ENCODE measurements at regions not wholly inside any gene's neighbourhood (a gene's known extent, or its start where the extent isn't known, plus 50 kb on each side); places are given as distances from the start of the nearest gene placed in this dataset.
A peak's percentile ranks its signal among the peaks of the same experiment; 100 is the strongest.
"Not testable (repeated sequence)": the region's sequence is repeated elsewhere in the genome, so short reads cannot be mapped to it uniquely, and the experiment has no call there.

DNA sequence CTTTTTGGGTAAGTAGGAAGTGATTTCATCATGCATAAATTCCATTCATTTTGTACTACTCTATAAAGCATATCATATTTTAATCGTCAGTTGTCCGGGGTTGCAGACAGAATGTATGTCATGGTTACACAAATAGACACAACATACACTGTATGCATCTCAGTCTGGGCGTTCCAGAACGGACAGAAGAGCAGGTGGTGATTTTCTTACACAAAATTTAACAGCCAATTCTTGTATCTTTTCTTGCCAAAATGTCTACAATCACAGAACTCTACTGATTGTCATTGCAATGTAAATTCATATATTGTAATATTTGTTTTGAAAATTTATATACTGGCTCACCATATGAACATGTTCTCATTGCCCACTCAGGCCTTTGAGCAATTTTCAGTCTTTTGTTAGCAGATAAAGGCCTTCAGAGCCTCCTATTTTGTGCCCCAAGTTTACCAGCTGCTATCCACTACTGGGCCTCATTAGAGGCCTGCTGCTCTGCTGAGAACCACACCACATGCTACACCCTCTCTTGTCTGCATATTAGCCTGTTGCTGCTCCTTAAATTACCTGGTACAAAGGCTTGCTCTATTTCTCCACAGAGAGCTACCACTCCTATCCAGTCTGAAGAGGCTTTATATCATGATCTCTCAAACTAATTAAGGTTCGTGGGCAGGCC, 61.5 kb downstream of the PRDM13 start:
- no peak for DNase-seq (ENCODE audit: low spot score)

GRCh38 chr6:99689916-99690685, 83.5 kb downstream of the PRDM13 start:
- no peak for DNase-seq (ENCODE audit: low spot score)

GRCh38 chr6:99702287-99702686, 95.7 kb downstream of the PRDM13 start:
- DNase-seq (ENCODE audit: low spot score), result not testable (repeated sequence)

DNA sequence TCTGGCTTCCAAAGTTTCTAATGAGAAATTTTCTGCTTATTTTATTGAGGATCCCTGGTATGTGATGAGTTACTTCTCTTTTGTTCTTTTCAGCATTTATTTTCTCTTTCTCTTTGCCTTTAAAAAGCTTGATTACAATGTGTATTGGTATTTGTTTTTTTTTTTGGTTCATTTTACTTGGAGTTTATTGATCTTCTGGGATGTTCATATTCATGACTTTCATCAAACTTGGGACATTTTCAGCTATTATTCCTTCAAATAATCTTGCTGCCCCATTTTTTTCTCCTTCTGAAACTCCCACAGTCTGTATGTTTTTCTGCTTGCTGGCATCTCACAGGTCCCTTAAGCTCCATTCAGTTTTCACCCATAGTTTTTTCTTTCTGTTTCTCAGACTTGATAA, 102.4 kb downstream of the PRDM13 start:
- no peak for DNase-seq (ENCODE audit: low spot score)

GRCh38 chr6:99711302-99711701, 104.7 kb downstream of the PRDM13 start:
- no peak for DNase-seq (ENCODE audit: low spot score)

- DNase-seq (ENCODE audit: low spot score), result no peak
These were observed 105.3 kb downstream of the PRDM13 start for GRCh38 chr6:99711925-99712324.

GRCh38 chr6:99712519-99712918, 105.9 kb downstream of the PRDM13 start:
- no peak for DNase-seq (ENCODE audit: low spot score)

GRCh38 chr6:99722043-99722442, 115.4 kb downstream of the PRDM13 start:
- not testable (repeated sequence) for DNase-seq (ENCODE audit: low spot score)

DNA sequence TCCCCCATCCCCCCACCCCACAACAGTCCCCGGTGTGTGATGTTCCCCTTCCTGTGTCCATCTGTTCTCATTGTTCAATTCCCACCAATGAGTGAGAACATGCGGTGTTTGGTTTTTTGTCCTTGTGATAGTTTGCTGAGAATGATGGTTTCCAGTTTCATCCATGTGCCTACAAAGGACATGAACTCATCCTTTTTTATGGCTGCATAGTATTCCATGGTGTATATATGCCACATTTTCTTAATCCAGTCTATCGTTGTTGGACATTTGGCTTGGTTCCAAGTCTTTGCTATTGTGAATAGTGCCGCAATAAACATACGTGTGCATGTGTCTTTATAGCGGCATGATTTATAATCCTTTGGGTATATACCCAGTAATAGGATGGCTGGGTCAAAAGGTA, 123.6 kb downstream of the PRDM13 start:
- not testable (repeated sequence) for DNase-seq (ENCODE audit: low spot score)

DNA sequence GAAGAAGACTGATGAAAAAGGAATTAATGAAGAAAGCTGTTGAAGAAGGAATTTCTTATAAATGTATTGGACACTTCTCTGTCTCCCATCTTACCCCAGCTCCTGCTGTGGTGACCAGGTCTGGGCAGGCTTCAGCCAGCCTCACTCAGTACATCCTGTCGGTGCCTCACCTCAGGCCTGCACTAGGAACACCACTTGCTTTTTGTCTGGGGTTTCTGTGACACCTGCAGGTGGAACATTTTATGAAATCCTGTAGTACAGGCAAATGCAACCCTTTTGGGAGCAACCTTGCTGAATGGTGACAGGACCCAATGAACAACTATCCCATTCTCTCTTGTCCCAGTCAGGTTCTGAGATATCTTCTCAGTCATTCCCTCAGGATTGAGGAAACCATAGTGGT, 129.7 kb downstream of the PRDM13 start:
- DNase-seq (ENCODE audit: low spot score), result peak; percentile 4

DNA sequence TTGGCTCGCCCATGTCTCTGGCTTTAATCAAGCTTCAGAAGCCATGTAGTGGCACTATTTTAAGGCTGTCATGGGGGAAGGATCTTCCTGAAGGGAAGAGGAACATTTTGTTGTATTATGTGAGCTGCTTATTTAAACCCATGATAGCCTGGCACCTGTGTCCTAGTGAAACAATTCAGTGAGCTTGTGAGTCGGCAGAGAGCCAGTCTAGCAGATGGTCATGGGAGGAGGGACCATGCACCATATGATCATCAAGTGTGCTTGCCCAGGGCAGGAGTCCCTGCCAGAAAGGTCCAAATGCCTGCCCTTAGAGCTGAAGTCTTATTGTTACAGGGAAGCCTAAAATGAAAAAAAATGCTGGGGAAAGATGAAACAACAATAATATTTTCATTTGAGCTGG, 132.9 kb downstream of the PRDM13 start:
- no peak for DNase-seq (ENCODE audit: low spot score)

DNA sequence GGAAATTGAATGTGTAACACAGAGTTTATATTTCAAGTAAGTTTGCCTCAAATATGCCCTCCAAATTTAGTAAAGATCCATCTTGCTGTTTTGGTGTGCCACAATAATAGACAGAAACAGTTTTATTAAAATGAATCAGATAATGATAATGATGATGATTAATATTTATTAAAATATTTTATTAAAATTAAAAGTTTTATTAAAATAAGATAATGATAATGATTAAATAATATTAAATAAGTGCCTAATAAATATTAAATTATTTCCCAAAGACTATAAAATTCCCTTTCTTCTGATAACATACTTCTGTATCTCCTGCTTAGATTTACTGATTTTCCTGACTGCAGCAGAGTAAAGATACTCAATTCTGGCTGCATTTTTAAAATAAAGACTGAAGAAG, 134.5 kb downstream of the PRDM13 start:
- no peak for DNase-seq (ENCODE audit: low spot score)

GRCh38 chr6:99743647-99744046, 137.0 kb downstream of the PRDM13 start:
- no peak for DNase-seq (ENCODE audit: low spot score)

DNA sequence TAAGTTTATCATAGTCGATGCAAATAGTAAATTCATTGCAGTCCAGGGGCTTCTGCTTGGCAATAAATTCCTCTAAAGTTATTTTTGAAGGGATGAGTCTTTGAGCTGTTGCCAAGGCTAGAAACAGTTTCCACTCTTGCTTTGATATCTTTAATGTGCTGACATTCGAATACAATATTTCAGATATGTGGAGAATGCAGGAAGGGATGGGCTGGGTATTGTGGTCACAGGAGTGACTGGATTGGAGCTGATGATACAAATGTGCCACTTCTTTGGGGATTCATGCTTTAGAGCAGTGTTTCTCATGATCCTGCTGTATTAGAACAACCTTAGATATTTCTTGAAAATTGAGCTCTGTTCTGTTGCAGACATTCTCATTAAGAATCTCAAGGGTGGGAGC, 139.0 kb downstream of the PRDM13 start:
- peak; percentile 75 for DNase-seq (ENCODE audit: low spot score)

DNA sequence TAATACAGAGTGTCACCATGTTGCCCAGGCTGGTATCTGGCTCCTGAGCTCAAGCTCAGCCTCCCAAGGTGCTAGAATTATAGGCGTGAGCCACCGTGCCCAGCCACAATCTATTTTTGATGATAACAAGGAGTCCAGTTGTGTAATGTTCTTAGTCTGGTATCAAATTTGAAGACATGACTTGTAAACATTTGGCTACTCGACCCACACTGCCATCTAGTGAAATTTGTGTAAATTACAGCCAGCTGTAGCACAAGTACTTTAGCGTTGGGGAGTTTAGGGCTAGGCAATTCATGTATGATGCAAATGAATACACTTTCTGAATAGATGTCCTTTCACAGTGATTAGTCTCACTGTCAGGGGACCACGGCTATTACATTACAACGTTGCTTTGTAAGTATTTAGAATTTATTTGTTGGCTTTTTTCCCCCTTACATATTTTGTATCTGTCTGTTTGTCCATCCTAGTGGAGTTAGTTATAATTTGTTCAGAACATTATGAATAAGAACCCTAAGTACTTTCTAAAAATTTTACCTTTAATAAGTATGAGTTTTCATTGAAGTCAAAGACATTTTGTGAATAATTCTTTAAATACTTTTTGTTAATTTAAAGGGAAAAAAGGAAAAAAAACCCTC, 139.7 kb downstream of the PRDM13 start:
- peak; percentile 77 for DNase-seq (ENCODE audit: low spot score)

- DNase-seq (ENCODE audit: low spot score), result no peak
These were observed 155.1 kb downstream of the PRDM13 start for GRCh38 chr6:99761711-99762110.

DNA sequence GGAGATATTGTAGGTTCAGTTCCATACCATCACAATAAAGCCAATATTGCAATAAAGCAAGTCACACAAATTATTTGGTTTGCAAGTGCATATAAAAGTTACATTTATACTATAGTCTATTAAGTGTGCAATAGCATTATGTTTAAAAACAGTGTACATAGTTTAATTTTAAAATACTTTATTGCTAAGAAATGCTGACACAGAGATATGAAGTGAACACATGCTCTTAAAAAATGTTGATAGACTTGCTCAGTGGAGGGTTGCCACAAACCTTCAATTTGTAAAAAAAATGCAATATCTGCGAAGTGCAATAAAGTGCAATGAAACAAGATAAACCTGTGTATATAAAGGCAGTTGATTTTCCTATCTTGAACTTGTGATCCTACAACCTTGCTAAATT, 161.5 kb downstream of the PRDM13 start:
- no peak for DNase-seq (ENCODE audit: low spot score)

DNA sequence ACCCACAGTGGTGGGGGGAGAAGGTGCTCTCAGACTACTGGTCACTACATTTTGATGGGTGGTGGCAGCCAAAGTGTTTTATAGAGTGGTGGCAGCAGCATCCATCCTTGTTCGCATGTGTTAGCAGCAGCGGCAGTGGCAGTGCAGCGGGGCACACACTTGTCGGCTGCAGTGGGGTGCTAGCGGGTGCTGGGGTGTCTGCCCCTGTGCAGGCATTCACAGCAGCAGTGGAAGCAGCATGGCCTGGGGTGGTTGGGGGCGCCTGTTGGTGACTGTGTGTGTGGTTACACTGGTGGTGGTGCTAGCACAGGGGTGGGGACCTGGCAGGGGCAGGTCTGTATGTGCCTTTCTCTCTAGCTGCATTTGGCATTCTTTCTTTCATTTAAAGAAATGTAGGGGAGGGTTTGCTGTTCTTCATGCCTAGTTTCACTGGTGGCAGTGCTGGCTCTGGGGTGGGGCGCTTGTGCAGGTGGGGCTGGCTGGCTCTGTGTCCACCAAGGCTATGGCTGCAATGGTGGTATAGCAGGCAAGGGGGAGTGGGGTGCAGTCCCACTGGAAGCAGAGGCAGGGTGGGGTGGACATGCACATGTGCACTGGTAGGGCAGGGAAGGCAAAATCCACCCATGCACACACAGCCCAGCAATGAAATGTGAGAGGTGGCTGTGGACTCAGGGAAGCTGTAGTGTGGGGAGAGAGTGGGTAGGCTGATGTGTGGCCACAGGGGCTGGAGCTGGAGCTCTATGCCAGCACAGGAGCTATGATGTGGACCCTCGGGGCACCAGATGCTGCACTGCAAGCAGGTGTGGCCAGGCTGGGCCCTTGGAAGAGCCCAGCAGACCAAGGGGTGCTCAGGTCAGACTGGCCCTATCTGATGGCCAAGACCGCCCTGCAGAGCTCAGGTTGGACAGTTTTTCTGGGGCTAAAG, 173.3 kb downstream of the PRDM13 start:
- no peak for DNase-seq (ENCODE audit: low spot score)

DNA sequence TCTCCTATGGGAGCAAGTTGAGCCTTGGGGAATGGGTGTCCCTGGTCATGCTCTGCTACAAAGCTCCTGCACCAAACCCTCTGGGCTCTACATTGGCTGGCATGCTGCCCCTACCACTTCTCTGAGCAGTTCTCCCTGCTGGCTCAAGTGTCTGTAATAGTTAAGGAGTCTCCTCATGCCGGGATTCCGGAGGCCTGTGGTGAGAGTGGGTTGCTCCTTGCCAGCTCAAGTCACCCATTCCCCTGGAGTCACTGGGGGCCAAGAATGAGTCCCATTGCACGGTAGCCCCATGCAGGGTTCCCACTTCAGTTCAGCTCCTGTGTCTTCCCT, 173.9 kb downstream of the PRDM13 start:
- no peak for DNase-seq (ENCODE audit: low spot score)

- no peak for DNase-seq (ENCODE audit: low spot score)
These were observed 183.1 kb downstream of the PRDM13 start for GRCh38 chr6:99789767-99790166.

- peak; percentile 16 for DNase-seq (ENCODE audit: low spot score)
These were observed 184.0 kb downstream of the PRDM13 start for GRCh38 chr6:99790679-99791078.

GRCh38 chr6:99801805-99802204, 192.2 kb downstream of the MCHR2 start:
- no peak for DNase-seq (ENCODE audit: low spot score)
